ENCODE measurements at regions not wholly inside any gene's neighbourhood (a gene's known extent, or its start where the extent isn't known, plus 50 kb on each side); places are given as distances from the start of the nearest gene placed in this dataset.

GRCh38 chr3:152959307-152959706 is 124.4 kb downstream of the P2RY1 start:
- no peak for DNase-seq

- DNase-seq: no peak
Measured at GRCh38 chr3:152960684-152961083, 125.8 kb downstream of the P2RY1 start.

- DNase-seq: peak in 1 of 2 donors; percentile 25
Measured at GRCh38 chr3:152961323-152961722, 126.4 kb downstream of the P2RY1 start.

- peak in 1 of 2 donors; percentile 71 for DNase-seq
Measured at GRCh38 chr3:152964911-152965609, 130.1 kb downstream of the P2RY1 start.

- DNase-seq: no peak
Measured at GRCh38 chr3:152968388-152969024, 133.6 kb downstream of the P2RY1 start.

- no peak for DNase-seq
Measured at GRCh38 chr3:152969557-152970300, 134.8 kb downstream of the P2RY1 start.

- no peak for DNase-seq
Measured at GRCh38 chr3:152970851-152971250, 135.9 kb downstream of the P2RY1 start.

GRCh38 chr3:152971880-152972279 is 136.9 kb downstream of the P2RY1 start:
- DNase-seq: no peak

GRCh38 chr3:152973575-152973974 is 138.6 kb downstream of the P2RY1 start:
- DNase-seq: no peak

- peak in 1 of 2 donors; percentile 43 for DNase-seq
Measured at GRCh38 chr3:152976239-152976638, 141.3 kb downstream of the P2RY1 start.

- DNase-seq: peak in 1 of 2 donors; percentile 81
Measured at GRCh38 chr3:152977366-152977765, 142.4 kb downstream of the P2RY1 start.

- DNase-seq: no peak
Measured at GRCh38 chr3:152978152-152978551, 143.2 kb downstream of the P2RY1 start.

- DNase-seq: no peak
Measured at GRCh38 chr3:152997526-152997925, 162.6 kb downstream of the P2RY1 start.

- DNase-seq: no peak
Measured at GRCh38 chr3:152998591-152998990, 163.4 kb upstream of the RAP2B start.

GRCh38 chr3:153000325-153000724 is 161.7 kb upstream of the RAP2B start:
- DNase-seq: no peak

GRCh38 chr3:153001210-153002078 is 160.6 kb upstream of the RAP2B start:
- DNase-seq: no peak

GRCh38 chr3:153003441-153003840 is 158.6 kb upstream of the RAP2B start:
- DNase-seq: no peak

- no peak for DNase-seq
Measured at GRCh38 chr3:153003862-153004261, 158.2 kb upstream of the RAP2B start.

- no peak for DNase-seq
Measured at GRCh38 chr3:153008226-153008625, 153.8 kb upstream of the RAP2B start.

GRCh38 chr3:153023896-153024295 is 138.1 kb upstream of the RAP2B start:
- peak in 1 of 2 donors; percentile 84 for DNase-seq

- DNase-seq: peak in 1 of 2 donors; percentile 53
Measured at GRCh38 chr3:153026026-153026425, 136.0 kb upstream of the RAP2B start.

GRCh38 chr3:153028381-153028780 is 133.6 kb upstream of the RAP2B start:
- DNase-seq: peak in 1 of 2 donors; percentile 45

GRCh38 chr3:153029350-153029749 is 132.7 kb upstream of the RAP2B start:
- DNase-seq: no peak
